Stomach (tissue), 8 donors: ENCODE measurements at regions not wholly inside any gene's neighbourhood (a gene's known extent, or its start where the extent isn't known, plus 50 kb on each side); places are given as distances from the start of the nearest gene placed in this dataset.

Experiments
- DNase-seq, 2 donors: peaks; one replicate each; pipeline versions ENCODE4 v3.0.0 to v3.0.0-alpha.2; 2013 to 2019
- H3K27ac ChIP-seq, 5 donors: fragments of 200-600 bp in 4 of 5; sonication (generic) in 4 of 5; one replicate each; pipeline ENCODE4 v1.5.1; 2013 to 2019; ENCODE audit warnings: mild to moderate bottlenecking in 1 of 5, moderate library complexity in 1 of 5
- H3K27me3 ChIP-seq, 3 donors: fragments of 200-600 bp; sonication (generic); one replicate each; pipeline ENCODE4 v1.5.1; 2017 to 2019; ENCODE audit warnings: mixed run types in 1 of 3
- H3K36me3 ChIP-seq, 4 donors: fragments of 200-600 bp; sonication (generic); 1 replicate in 3 of 4; 2 replicates in 1 of 4; pipeline ENCODE4 v1.5.1; 2016 to 2019
- H3K4me1 ChIP-seq, 4 donors: fragments of 200-600 bp; sonication (generic); one replicate each; pipeline ENCODE4 v1.5.1; 2016 to 2019
- H3K4me3 ChIP-seq, 4 donors: fragments of 200-600 bp; sonication (generic) in 3 of 4; one replicate each; pipeline ENCODE4 v1.5.1; 2016 to 2019; ENCODE audit warnings: mild to moderate bottlenecking in 1 of 4
- H3K9me3 ChIP-seq, 4 donors: fragments of 200-600 bp; sonication (generic); one replicate each; pipeline ENCODE4 v1.5.1; 2016 to 2019
- EP300 ChIP-seq: sonication (generic); formaldehyde crosslinking; IDR thresholded peaks from one replicate; pipeline ENCODE4 v1.6.1; 2017; ENCODE audit warnings: antibody characterized with exemption
- POLR2A ChIP-seq, 4 donors: fragments of 450-650 bp; IDR thresholded peaks; one replicate each; pipeline ENCODE4 v1.6.1; 2016; ENCODE audit warnings: antibody characterized with exemption in 4 of 4, control low read depth in 2 of 4, mild to moderate bottlenecking in 1 of 4, moderate library complexity in 1 of 4
- POLR2AphosphoS5 ChIP-seq, 3 donors: sonication (generic); formaldehyde crosslinking; IDR thresholded peaks; one replicate each; pipeline ENCODE4 v1.6.1; 2016; ENCODE audit warnings: antibody characterized with exemption in 3 of 3
- WGBS, 5 donors: extraction: QIAGEN DNeasy Blood & Tissue Kit in 3 of 5; methylation state at CpG; one replicate each; pipeline versions ENCODE4 v1.1.5 to v1.1.7; 2013 to 2018; 5-methylcytosine and 5-hydroxymethylcytosine counted together
- intact Hi-C: fragments of 100-400 bp; cut with DNase I; formaldehyde crosslinking; loops from one replicate; pipeline ENCODE4 v1.15.1; 2023; ENCODE audit warnings: low total_unique reads
- TF ChIP-seq, protein P1 (sequence below), 7 experiments: fragments of 450-650 bp in 4 of 7; fragments of 200-600 bp in 3 of 7; sonication (generic) in 3 of 7; IDR thresholded peaks; one replicate each; pipeline ENCODE4 v1.5.1; 2016 to 2019; ENCODE audit warnings: antibody characterized with exemption in 7 of 7, control low read depth in 2 of 7, mild to moderate bottlenecking in 1 of 7
- donor health status: healthy with polysubstance abuse.
- donor health status: Bipolar disorder and iron deficiency.
- donor health status: healthy.

DNA sequence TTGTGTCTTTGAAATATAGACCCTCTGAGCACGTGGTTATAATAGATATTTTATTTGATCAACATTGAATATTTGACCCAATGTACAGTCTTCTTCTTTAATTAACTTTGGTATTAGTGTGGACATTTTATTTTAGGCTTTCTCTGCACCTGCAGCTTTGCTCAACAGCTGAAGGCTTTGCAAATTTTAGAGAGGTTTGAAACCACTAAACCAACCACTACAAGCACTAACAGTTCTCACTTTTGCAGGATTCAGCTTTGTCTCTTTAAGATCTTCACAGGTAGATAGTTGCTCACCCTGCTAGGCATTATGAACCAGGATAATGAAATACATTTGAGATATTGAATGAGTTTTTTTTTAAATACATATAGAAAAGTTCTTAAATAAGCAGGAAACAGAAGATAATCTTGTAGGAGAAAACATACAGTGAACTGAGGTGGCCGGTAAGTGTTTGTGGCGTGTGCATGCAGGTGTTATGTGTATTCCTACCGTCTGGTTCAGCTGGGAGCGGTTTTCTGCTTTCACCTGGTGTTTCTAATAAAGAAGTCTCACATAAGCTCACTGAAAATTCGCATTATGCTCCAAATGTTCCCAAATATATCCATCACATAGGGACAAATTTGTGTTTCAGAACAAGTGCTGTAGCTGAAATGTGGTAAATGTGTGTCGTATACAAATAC, 1508.3 kb upstream of the TENM3 start:
- WGBS, 5 donors = 71 to 78% (median 74%) methylated on average over 7 of the region's 7 CpGs
- DNase-seq = no peak
- no peaks in the 10 kb centered on the region for H3K4me1 ChIP-seq
- intact Hi-C loops = no loop called here
- H3K36me3 ChIP-seq = no peaks in the 10 kb centered on the region
- no peak overlapping the region for H3K4me3 ChIP-seq
- H3K27me3 ChIP-seq = no peaks in the 10 kb centered on the region
- no peak overlapping the region for H3K27ac ChIP-seq
- TF ChIP-seq POLR2A (IDR thresholded peaks at IDR 0.05) = no peak
- TF ChIP-seq EP300 = no peak
- TF ChIP-seq, protein P1, sequence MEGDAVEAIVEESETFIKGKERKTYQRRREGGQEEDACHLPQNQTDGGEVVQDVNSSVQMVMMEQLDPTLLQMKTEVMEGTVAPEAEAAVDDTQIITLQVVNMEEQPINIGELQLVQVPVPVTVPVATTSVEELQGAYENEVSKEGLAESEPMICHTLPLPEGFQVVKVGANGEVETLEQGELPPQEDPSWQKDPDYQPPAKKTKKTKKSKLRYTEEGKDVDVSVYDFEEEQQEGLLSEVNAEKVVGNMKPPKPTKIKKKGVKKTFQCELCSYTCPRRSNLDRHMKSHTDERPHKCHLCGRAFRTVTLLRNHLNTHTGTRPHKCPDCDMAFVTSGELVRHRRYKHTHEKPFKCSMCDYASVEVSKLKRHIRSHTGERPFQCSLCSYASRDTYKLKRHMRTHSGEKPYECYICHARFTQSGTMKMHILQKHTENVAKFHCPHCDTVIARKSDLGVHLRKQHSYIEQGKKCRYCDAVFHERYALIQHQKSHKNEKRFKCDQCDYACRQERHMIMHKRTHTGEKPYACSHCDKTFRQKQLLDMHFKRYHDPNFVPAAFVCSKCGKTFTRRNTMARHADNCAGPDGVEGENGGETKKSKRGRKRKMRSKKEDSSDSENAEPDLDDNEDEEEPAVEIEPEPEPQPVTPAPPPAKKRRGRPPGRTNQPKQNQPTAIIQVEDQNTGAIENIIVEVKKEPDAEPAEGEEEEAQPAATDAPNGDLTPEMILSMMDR (IDR thresholded peaks at IDR 0.05) = no peak
- no peak for TF ChIP-seq POLR2AphosphoS5 (IDR thresholded peaks at IDR 0.05)
- no peaks in the 10 kb centered on the region for H3K9me3 ChIP-seq

DNA sequence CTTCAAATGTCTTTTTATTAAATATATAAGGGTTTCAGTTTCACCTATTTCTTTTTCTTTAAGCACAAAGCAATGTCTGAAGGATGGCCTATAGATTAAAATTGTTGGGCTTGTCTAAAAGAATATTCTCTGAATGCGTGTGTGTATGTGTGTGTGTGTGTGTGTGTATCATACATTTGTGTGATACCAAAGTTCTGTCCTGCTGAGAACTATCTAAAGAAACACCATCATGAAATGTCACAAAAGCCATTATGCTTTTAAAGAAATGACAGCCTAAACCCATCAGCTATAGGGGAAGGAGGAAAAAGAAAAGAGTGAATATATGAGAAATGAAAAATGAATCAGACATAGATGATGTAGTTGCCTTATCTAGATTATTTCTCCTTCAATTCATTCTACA, 1501.5 kb upstream of the TENM3 start:
- Histone ChIP-seq H3K27ac (no peak overlapping the region), H3K27me3 (no peaks in the 10 kb centered on the region), H3K4me1 (no peaks in the 10 kb centered on the region), H3K36me3 (no peaks in the 10 kb centered on the region), H3K4me3 (no peak overlapping the region), H3K9me3 (no peaks in the 10 kb centered on the region)
- DNase-seq = no peak
- no peak for TF ChIP-seq EP300
- 66 to 80% (median 75%) methylated on average over 1 of the region's 1 CpG for WGBS, 5 donors
- intact Hi-C loops = no loop called here

DNA sequence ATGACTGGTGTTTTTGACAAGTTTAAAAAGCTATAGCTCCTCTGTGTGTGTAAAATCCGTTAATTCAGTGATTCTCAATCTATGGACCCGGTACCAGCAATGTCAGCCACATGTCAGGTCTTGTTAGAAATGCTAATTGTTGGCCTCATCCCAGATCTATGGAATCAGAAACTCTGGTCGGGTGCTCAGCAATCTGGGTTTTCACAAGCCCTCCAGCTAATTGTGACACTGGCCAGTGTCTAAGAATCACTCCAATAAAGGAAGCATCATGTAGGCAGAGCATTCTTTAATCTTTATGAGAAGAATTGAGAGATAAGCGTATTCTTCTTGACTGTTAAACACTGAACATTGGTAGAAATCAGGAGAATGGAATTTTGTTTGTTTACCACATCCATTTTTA, 1498.2 kb upstream of the TENM3 start:
- no peak for DNase-seq
- Histone ChIP-seq H3K4me1 (no peaks in the 10 kb centered on the region), H3K4me3 (no peak overlapping the region), H3K36me3 (no peaks in the 10 kb centered on the region), H3K27me3 (no peaks in the 10 kb centered on the region), H3K9me3 (no peaks in the 10 kb centered on the region), H3K27ac (no peak overlapping the region)
- 48 to 73% (median 60%) methylated on average over 4 of the region's 4 CpGs for WGBS, 5 donors
- intact Hi-C loops = no loop called here
- no peak for TF ChIP-seq EP300
- TF ChIP-seq POLR2AphosphoS5 (IDR thresholded peaks at IDR 0.05) = no peak
- no peak for TF ChIP-seq POLR2A (IDR thresholded peaks at IDR 0.05)
- TF ChIP-seq, protein P1 (IDR thresholded peaks at IDR 0.05) = no peak

DNA sequence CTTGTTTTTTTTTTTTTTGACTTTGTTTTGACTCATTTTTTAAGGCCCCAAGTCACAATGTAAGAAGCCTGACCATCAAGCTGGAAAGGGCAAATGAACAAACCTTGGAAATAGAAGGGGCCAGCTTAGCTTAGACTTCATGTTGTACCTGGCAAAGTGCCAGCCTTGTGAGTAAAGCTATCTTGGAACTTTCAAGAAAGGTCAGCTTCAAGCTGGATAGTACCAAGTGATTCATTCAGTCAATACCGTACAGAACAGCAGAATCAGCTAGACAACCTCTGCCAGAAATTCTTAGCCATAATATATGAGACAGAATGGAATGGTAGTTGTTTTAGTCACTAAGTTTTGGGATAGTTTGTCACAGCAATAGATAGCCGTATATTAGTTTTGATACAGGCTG, 1492.2 kb upstream of the TENM3 start:
- intact Hi-C loops = no loop called here
- WGBS, 5 donors = 69 to 81% (median 73%) methylated on average over 2 of the region's 2 CpGs
- no peak for DNase-seq
- Histone ChIP-seq H3K4me1 (no peaks in the 10 kb centered on the region), H3K27ac (no peak overlapping the region), H3K27me3 (no peaks in the 10 kb centered on the region), H3K36me3 (no peaks in the 10 kb centered on the region), H3K4me3 (no peak overlapping the region), H3K9me3 (peaks cover 0 to 25% (median 4%) of the 10 kb centered on the region in 4 donors)
- no peak for TF ChIP-seq POLR2A (IDR thresholded peaks at IDR 0.05)
- no peak for TF ChIP-seq POLR2AphosphoS5 (IDR thresholded peaks at IDR 0.05)
- no peak for TF ChIP-seq EP300
- TF ChIP-seq, protein P1 (IDR thresholded peaks at IDR 0.05) = no peak

DNA sequence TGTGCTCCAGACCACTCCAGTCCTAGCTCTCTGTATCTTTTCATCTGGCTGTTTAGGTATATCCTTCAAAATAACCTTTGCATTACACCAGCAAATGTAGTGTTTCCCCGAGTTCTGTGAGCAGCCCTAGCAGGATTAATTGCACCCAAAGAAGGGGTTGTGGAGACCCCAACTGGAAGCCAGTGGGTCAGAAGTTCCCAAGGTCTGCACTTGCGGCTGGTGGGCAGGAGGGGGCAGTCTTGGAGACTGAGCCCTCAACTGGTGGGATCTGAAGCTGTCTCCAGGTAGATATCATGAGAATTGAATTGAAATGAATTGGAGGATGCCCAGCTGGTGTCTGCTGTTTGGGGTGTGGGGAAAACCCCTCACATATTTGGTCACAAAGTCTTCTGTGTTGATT, 1485.3 kb upstream of the TENM3 start:
- DNase-seq = no peak
- H3K27me3 ChIP-seq = no peaks in the 10 kb centered on the region
- no peaks in the 10 kb centered on the region for H3K36me3 ChIP-seq
- 74 to 84% (median 75%) methylated on average over 2 of the region's 2 CpGs for WGBS, 5 donors
- H3K9me3 ChIP-seq = peaks cover 0 to 7% (median 3%) of the 10 kb centered on the region in 4 donors
- no peak overlapping the region for H3K27ac ChIP-seq
- H3K4me3 ChIP-seq = no peak overlapping the region
- no peak for TF ChIP-seq EP300
- TF ChIP-seq, protein P1 (IDR thresholded peaks at IDR 0.05) = no peak
- no peak for TF ChIP-seq POLR2AphosphoS5 (IDR thresholded peaks at IDR 0.05)
- no peak for TF ChIP-seq POLR2A (IDR thresholded peaks at IDR 0.05)
- no peaks in the 10 kb centered on the region for H3K4me1 ChIP-seq
- intact Hi-C loops = no loop called here
